Fibroblast of skin of left biceps (primary cell): ENCODE measurements at regions not wholly inside any gene's neighbourhood (a gene's known extent, or its start where the extent isn't known, plus 50 kb on each side); places are given as distances from the start of the nearest gene placed in this dataset.

ENCODE experiments used
- DNase-seq, 2 experiments: peaks; one replicate each; pipeline ENCODE4 v3.0.0-alpha.2; 2013; ENCODE audit warnings: low read depth in 2 of 2

GRCh38 chr2:198417836-198418235, 613.4 kb downstream of the PLCL1 start:
- no peak for DNase-seq

GRCh38 chr2:198414976-198415375, 610.6 kb downstream of the PLCL1 start:
- no peak for DNase-seq

- no peak for DNase-seq
Observed at GRCh38 chr2:198411936-198412335, 607.5 kb downstream of the PLCL1 start.

- no peak for DNase-seq
Observed at GRCh38 chr2:198408171-198408570, 603.8 kb downstream of the PLCL1 start.

GRCh38 chr2:198405311-198405710, 600.9 kb downstream of the PLCL1 start:
- DNase-seq, result no peak

- no peak for DNase-seq
Observed at GRCh38 chr2:198401644-198402043, 597.3 kb downstream of the PLCL1 start.

- no peak for DNase-seq
Observed at GRCh38 chr2:198400999-198401398, 596.6 kb downstream of the PLCL1 start.

- DNase-seq, result no peak
Observed at GRCh38 chr2:198394208-198394607, 589.8 kb downstream of the PLCL1 start.

- no peak for DNase-seq
Observed at GRCh38 chr2:198390670-198391069, 586.3 kb downstream of the PLCL1 start.

GRCh38 chr2:198387677-198388076, 583.3 kb downstream of the PLCL1 start:
- no peak for DNase-seq

- no peak for DNase-seq
Observed at GRCh38 chr2:198385856-198386255, 581.5 kb downstream of the PLCL1 start.

GRCh38 chr2:198385326-198385725, 580.9 kb downstream of the PLCL1 start:
- no peak for DNase-seq

- DNase-seq, result no peak
Observed at GRCh38 chr2:198383392-198383791, 579.0 kb downstream of the PLCL1 start.

GRCh38 chr2:198382811-198383210, 578.4 kb downstream of the PLCL1 start:
- no peak for DNase-seq

GRCh38 chr2:198376677-198377076, 572.3 kb downstream of the PLCL1 start:
- no peak for DNase-seq

- no peak for DNase-seq
Observed at GRCh38 chr2:198375083-198375410, 570.7 kb downstream of the PLCL1 start.

- peak; percentile 32 to 37 for DNase-seq
Observed at GRCh38 chr2:198374375-198375082, 570.1 kb downstream of the PLCL1 start.

- peak in 1 of 2 experiments; percentile 34 for DNase-seq
Observed at GRCh38 chr2:198371921-198372543, 567.6 kb downstream of the PLCL1 start.

- DNase-seq, result no peak
Observed at GRCh38 chr2:198371329-198371728, 566.9 kb downstream of the PLCL1 start.

- no peak for DNase-seq
Observed at GRCh38 chr2:198368089-198368488, 563.7 kb downstream of the PLCL1 start.

GRCh38 chr2:198362740-198363139, 558.3 kb downstream of the PLCL1 start:
- no peak for DNase-seq

GRCh38 chr2:198359308-198359707, 554.9 kb downstream of the PLCL1 start:
- DNase-seq, result no peak

GRCh38 chr2:198356157-198356556, 551.8 kb downstream of the PLCL1 start:
- DNase-seq, result no peak

- DNase-seq, result no peak
Observed at GRCh38 chr2:198351647-198352046, 547.3 kb downstream of the PLCL1 start.
